HG03196 (cell line): ENCODE measurements at regions not wholly inside any gene's neighbourhood (a gene's known extent, or its start where the extent isn't known, plus 50 kb on each side); places are given as distances from the start of the nearest gene placed in this dataset.

ENCODE experiments used
- ATAC-seq: cut with Tn5 transposase; IDR thresholded peaks from one replicate; pipeline ENCODE4 v1.9.1; 2021; ENCODE audit not compliant: unreplicated experiment

DNA sequence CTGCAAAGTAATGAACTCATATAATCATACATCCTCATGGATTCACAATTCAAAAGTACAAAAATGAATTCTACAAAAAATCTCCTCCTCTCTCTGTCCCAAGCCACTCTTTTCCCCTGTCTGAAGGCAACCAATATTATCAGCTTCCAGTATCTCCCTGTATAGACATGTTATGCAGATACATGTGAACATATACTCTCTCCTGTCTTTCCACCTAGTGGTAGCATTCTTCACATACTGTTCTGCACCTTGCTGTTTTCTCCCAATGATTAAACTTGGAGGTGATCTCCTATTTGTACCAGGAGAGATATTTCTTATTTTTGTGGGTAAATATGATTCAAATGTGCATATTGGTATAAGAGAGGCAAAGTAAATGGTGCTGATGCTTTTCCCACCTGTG lies 416.4 kb downstream of the EPM2A start:
- no peak for ATAC-seq

DNA sequence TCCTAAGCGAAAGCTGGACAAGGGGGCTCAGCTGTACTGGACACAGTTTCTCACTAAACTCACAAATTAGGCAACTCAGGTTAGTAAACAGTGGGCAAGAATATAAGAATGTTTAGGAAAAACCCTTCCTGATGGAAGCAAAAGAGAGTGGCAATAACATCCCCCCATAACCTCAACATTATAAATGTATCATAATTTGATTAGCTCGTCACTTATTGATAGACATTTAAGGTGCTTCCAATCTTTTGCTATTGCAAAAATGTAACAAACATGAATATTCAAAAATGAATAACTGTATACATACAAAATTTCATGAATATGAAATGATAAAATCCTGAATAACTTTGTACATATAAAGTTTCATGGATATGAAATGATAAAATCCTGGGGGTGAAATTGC lies 415.7 kb downstream of the EPM2A start:
- no peak for ATAC-seq

- ATAC-seq, result no peak
These were observed 411.7 kb downstream of the EPM2A start for GRCh38 chr6:145323646-145324045.

DNA sequence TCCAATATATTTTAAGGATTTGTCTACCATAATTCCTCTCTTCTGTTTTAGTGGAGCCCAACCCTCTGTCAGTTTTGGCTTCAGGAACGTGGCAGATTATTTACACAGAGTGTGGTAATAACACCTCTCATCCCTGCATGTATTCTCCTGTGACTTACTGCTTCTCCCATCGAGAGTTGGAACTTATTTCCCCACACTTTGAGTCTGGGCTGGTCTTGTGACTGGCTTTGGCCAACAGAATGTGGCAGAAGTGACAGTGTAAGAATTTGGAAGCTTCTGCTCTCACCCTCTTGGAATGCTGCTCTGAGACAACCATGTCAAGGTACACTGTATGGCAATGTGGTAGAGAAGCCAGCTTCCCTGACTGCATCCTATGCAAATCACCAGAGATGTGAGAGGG lies 407.7 kb downstream of the EPM2A start:
- ATAC-seq, result no peak

GRCh38 chr6:145329257-145329656 lies 406.1 kb downstream of the EPM2A start:
- no peak for ATAC-seq

GRCh38 chr6:145331066-145331465 lies 404.3 kb downstream of the EPM2A start:
- no peak for ATAC-seq

DNA sequence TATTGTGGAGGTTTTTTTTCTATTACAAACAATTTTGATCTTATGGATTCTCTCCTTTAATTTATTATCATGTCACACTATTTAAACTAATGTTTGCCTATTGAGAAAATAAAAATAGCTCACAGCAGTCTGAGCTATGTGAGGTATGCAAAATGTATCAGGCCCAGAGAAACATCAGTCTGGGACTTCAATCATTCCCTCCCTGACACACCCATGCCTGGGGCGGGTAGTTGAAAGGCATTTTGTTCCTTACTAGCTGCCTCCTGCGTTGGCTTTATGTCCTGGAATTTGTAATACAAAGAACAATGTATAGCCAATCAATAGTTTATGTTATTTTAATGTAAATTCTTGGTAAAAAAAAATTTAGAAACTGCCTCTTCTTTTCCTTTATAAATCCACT lies 403.3 kb downstream of the EPM2A start:
- ATAC-seq, result no peak

DNA sequence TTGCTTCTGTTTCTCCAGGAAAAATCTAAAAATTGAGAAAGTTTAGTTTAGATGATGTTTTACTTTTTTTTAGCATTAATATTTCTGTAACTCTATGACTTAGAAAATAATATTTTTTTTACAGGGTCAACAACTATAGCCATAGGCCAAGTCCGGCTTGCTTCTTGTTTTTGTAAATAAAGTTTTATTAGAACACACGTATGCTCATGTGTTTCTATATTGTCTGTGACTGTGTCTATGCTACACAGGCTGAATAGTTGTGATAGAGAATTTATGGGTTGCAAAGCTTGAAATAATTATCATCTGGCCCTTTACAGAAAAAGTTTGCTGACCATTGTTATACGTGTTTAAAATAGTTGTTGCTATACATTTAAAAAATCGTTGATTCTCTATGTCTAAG lies 399.2 kb downstream of the EPM2A start:
- no peak for ATAC-seq

DNA sequence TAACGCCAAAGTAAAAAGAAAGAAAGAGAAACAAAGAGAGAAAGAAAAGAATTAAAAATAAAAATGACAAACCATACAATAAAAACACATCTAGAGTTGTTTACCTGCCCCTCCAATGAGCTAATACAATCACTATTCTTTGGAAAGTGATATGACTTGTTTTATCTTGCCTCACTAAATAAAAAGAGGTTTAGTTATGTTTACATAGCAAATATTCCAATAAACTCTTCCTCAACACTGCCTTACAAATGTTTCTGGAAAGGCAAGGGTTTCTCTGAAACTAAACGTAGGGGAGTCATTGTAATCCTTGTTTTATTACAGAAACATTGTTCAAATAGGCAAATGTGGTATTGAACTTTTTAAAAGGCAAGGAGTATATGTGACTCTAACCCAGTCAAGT lies 396.2 kb downstream of the EPM2A start:
- ATAC-seq, result no peak

- no peak for ATAC-seq
These were observed 395.1 kb downstream of the EPM2A start for GRCh38 chr6:145340256-145340655.

- ATAC-seq, result no peak
These were observed 390.2 kb downstream of the EPM2A start for GRCh38 chr6:145345094-145345493.

- ATAC-seq, result no peak
These were observed 388.1 kb downstream of the EPM2A start for GRCh38 chr6:145347216-145347615.

DNA sequence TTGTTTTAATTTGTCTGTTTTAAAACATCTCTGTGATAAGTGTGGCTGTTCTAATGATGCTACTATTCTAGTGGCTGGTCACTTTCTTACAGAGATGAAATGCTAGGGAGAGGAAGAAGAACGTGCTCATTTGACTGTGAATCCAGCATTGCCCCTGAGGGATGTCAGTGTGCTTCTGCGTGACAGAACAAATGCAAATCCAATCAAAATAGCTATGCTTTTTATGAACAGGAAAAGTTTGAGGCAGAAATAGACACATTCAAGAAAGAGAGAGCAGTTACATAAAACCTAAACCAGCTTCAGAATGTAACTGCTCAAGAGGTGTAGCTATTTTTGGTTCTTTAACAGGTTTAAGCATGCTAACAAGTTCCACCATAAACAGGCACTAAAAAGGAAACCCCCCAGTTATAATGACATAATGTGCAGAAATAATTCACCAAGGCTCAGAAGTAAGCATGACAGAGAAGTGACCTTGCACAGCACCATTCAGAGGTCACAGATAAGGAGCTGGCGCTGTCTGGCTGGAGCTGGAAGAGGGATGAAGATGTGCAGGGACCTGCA lies 385.3 kb downstream of the EPM2A start:
- peak; percentile 74 for ATAC-seq

- ATAC-seq, result no peak
These were observed 384.4 kb downstream of the EPM2A start for GRCh38 chr6:145350928-145351327.

DNA sequence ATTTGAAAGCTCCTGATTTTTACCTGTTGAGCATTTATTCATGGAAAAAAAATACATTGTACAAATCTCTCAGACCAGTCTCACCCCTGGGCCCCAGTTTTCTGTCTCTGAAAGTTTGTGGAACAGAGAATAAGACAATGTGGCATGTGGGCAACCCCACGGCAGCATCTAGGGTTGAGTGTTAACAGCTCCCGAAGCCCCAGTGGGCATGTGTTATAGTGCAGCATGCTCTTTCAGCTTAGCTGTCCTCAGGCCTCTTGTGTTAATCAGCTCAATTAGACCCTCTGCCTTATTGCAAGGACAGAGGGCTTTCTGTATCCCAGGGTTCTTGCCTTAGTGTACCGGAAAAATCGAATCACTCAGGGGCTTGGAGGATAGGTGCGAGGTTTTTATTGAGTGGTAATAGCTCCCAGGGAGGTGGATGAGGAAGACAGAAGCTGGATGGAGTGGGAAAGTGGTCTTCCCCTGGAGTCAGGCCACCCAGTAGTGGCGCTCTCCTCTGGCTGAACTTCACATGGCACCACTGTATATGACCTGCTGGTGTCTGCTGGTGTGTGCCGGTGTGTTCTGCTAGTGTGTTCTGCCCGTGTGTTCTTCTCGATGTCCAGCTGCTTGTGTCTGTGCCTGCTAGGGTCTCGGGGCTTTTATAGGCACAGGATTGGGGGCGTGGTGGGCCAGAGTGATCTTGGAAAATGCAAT lies 382.8 kb downstream of the EPM2A start:
- no peak for ATAC-seq

GRCh38 chr6:145360865-145361264 lies 374.5 kb downstream of the EPM2A start:
- no peak for ATAC-seq

- no peak for ATAC-seq
These were observed 368.2 kb downstream of the EPM2A start for GRCh38 chr6:145367149-145367548.

DNA sequence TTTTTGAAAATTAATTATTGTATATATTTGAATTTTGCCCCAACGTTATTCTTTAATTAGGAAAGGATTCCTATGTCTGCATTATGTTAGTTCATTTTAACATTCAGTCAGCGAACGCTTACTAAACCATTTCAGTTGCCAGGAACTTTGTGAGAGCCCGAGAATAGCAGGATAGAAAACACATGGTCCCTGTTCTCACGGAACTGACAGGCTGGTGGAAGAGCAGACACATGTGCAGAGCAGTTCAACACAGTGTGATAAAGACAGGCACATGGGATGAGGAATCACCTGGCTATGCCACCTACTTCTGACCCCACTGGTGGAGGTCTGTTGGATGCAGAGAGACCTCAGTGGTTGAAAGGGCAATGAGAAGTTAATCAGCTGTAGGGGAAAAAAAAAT lies 367.2 kb downstream of the EPM2A start:
- ATAC-seq, result no peak

- ATAC-seq, result no peak
These were observed 364.8 kb downstream of the EPM2A start for GRCh38 chr6:145370559-145370958.

GRCh38 chr6:145372671-145373151 lies 362.6 kb downstream of the EPM2A start:
- peak; percentile 98 for ATAC-seq

DNA sequence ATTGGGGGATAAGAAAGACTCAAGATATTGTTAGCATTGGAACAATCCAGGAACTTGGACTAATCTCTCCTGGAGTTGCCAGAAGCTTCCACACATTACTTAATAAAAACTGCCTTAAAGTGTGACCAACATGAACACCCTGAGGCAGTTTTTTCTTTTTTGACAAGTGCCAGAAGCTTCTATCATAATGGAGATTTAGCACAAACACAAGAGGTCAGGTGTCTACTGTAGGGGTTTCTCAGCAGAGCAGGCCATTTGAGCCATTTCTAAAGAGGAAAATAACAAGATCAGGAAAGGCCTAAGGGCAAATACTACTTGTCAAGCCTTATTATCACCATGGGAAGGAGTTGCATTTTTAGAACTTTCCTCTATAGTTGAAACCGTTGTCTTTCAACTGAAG lies 361.5 kb downstream of the EPM2A start:
- ATAC-seq, result no peak

DNA sequence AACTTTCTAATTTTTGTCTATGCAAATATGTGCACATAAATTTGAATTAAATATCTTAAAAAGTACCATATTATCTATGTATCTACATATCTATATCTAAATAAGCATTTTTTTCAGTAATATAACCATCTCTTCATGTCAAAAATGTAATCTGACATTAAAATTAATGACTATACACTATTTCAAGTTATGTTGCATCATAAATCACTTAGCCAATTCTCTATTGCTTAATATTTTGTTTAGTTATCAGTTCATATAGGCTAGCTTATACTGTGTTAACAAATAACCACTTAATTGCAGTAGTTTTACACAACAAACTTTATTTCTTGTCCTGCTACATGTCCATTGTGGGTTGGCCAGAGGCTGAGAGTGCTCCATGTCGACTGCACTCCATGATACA lies 360.8 kb downstream of the EPM2A start:
- no peak for ATAC-seq

DNA sequence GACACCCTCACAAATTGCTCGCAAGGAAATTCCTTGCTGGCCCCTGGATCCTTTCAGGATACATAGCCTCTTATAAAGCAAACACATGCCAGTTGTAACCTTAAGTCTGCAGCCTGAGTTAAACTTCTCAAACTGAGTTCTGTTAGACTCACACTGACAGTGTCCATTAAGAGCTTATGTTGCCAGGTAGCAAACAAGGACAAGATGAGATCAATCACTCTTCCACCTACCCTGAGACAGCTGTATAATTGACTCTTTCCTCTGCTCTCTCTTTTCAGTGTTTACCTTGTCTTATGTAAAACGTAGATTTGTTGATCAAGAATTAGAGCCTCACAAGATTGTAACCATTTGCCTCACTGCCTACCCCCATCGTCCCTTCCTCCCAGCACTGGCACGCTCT lies 359.8 kb downstream of the EPM2A start:
- no peak for ATAC-seq
